GM19043 (cell line): ENCODE measurements at regions not wholly inside any gene's neighbourhood (a gene's known extent, or its start where the extent isn't known, plus 50 kb on each side); places are given as distances from the start of the nearest gene placed in this dataset.

Source experiments
- ATAC-seq: cut with Tn5 transposase; IDR thresholded peaks from one replicate; pipeline ENCODE4 v1.9.1; 2021; ENCODE audit warnings: low read depth; ENCODE audit not compliant: unreplicated experiment

DNA sequence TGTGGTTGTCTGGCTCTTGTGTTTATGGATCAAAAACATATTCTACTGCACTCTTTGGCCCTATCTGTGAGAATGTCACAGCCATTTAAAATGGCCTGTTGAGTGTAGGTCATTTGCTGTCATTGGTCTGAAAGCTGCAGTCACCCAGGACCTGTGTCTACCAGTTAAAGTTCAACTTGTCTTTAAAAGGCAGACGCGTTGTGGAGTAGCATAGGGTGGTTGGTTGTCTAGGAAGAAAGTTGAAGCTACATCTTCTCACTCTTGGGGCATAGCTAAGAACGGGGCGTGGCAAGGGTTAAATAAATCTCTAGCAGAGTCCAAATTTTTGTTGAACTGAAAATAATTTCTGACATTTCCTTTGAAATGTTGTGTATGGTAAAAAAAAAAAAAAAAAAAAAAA lies 110.7 kb upstream of the E2F8 start:
- ATAC-seq, result no peak

DNA sequence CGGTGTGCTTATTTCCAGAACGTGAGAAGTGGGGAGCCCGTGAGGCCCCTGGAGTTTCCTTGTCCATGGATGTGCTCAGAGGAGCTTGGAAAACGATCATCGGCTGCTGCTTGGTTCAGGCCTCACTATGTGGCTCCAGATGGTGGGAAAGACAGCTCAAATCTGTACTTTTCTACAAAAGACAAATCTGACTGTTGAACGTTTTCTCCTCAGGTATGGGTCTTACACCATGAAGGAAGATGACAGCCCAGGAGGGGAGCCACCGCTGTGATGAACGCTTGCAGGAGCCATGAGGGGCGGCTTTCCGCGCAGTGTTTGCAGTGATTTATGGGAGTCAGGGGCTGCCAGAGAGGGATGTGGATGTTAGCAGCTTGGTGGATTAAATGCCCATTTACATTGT lies 109.4 kb upstream of the E2F8 start:
- ATAC-seq, result no peak

DNA sequence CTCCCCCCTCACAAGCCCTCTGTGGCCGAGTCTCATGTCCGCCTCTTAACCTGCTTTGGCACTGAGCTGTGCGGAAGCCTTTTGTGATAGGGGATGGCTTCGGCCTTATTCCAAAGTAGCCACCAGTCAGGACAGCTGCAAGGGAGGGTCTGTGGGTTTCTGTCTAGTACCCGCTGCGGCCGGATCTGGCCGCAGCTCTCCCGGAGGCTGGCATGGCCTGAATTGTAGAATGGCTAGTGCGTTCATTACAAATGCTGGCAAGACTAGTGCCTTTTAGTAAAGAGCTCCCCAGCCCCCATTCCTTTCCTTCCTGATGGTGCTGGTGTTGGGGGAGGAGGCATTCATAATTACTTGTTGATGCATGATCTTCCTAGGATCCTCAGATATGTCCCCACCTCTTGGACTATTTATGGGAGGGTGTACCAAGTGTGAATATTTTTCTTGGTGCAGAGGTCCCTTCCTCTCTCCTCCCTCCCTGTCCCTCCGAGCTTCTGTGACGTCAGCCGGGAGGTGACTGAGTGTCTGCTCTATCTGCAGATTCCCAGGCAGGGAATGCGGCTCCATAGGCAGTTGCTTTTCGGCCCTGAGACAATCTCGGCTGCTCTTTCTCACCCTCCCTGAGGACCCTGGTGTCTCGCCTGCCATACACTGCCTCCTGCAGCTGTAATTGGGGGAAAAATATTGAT lies 108.7 kb upstream of the E2F8 start:
- ATAC-seq, result no peak

DNA sequence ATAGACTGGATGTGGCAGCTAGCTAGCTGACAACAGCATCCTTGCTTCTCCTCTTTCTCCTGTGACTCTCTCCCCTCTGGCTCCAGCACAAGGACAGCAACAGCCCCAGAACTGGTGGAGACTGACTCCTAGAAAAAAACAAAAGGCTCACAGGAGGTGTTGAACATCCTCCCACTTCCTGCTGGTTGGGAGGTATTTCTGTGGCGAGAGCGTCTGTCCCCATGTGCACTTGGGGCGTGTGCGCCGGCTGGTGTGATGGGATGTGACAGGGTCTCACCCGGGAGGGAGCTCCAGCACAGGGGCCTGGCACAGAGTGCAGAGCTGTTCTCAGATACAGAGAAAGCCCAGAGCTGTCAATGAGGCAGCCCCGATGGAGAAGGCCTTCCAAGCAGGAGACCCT lies 107.2 kb upstream of the E2F8 start:
- no peak for ATAC-seq

DNA sequence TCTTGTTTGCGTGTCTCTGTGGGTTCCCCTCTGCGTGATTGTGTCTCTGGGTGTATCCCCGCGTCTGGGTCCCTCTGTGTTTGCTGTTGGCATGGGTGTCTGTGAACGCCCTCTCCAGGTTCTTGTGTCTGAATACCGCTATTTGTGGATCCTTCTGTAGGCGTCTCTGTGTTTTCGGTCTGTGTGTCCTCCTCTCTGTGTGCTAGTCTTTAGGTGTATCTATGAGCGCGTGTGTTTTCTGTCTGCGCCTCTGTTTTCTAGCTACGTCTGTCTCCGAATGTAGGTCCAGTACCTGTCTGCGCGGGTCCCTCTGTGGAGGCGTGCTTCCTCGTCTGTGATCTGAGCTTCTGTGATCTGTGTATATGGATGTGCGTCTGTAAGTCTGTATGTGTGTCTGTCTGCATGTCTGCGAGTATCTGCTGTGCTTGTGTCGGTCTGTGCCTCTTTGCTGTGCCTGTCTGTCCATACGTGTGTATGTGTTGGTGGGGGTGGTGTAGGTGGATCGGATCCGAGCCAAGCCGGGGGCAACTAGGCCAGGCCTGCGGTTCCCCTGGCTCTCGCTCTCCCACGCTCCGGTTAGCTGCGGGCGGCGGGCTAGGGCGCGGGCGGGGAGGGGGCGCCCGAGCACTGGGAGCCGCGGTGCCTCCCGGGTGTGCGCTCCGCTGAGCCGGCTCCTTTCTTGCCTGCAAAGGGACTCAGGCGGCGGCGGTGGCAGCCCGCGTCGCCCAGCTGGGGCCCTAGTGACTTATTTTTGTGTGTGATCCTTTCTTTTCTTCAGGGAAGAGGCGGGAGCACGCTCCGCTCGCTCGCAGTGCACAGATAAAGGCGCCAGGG lies 105.3 kb upstream of the E2F8 start:
- ATAC-seq, result no peak

DNA sequence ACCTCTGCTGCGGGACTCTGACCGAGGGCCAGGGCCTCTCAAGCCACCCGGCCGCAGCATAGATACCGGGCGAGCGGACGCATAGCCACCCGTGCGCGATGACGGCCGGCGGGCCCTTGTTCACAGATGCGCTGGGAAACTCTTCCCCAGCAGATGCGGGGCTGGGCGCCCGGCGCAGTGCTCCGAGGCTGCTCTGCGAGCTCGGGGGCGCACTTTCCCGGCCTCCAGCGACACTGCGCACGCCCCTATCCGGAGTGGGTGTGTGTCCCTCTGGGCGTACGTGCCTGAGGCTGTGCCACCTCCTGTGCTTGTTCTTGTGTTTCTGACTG lies 104.7 kb upstream of the E2F8 start:
- no peak for ATAC-seq

DNA sequence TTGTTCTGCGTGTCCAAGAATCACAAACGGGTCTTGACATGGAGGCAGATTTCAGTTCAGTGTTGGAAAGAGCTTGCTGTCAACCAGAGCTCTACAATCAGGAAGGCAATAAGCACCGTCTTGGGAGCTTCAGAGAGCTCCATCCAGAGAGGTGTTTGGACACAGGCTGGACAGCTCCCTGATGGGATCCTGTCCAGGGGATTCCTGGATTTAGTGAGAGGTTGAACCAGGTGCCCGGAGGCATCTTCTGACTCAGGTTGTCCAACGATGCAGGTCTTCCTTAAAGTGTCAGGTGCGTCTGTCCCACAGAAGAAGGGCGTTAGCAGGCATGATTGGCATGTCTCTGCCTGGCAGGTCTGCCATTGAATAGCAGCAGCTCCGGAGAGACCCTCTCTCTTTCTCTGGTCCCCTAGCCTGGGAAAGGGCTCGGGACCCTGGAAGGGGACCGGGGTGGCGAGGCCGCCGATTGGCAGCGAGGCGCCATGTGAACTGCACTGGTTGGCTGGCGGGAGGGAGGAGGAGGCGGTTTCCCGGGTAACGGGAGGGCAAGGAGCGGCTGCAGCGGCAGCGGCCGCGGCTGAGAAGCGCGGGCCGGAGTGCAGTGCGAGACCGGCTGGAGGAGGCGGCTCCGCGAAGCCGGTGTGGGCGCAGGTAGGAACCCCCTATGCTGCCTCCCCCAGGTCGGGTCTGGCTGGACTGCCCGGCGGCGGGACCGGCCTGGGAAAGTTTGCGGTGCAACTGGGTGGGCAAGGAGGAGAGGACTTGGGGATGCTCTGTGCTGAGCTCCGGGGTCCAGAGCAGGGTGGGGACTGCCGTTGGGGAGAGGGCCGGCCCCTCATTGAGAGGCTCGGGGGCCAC lies 104.1 kb upstream of the E2F8 start:
- ATAC-seq, result no peak

DNA sequence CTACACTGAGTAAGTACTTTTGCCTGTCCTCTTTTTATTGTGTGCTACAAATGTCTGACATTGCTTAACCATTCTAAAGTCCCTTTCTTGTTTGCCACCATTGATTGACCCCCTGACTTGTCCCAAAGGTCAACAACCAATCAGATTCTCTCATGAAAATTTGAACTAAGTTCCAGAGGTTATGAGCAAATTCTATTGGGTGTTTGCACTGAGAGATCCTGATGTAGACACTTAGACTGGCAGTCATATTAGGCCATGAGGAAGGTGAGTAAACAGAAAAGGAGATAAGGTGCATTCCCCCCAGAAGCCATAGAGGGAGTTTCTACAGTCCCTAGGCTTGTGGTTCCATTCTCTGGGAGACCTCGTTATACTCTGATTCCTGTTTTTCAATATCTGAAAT lies 101.3 kb upstream of the E2F8 start:
- ATAC-seq, result no peak

DNA sequence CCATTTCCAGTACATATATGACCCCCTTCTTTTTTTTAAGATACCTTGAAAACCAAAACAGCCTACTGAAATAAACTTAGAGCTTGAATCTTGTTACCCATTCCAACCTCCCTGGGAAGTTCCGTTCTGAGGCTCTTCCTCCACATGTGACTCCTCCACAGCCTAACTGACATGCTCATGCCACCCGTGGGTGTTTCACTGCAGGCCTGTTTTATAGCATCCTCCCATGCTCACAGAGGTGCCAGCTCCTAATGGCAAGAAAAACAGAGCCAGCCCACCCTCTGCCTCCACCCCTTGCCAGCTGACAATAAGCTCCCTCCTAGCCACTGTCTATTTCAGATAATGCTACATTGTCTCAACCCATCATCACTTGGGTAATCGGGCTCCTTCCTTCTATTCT lies 97.6 kb upstream of the E2F8 start:
- no peak for ATAC-seq

DNA sequence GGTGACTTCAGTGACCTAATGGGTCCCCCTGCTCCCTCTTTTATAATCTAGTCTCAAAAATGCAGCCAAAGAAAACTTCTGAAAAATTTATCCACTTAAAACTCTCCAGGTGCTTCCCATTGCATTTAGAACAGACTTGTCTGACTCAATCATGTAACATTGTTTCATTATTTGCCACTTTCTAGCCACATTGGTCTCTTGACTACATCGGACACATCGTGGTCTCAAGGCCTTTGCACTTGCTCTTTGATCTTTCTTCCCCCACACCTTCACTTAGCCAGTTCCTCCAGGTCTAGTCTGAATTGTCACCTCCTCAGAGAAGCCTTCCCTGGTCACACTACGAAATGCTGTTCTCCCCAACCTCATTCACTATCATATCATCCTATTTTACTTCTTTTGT lies 97.0 kb upstream of the E2F8 start:
- ATAC-seq, result no peak

DNA sequence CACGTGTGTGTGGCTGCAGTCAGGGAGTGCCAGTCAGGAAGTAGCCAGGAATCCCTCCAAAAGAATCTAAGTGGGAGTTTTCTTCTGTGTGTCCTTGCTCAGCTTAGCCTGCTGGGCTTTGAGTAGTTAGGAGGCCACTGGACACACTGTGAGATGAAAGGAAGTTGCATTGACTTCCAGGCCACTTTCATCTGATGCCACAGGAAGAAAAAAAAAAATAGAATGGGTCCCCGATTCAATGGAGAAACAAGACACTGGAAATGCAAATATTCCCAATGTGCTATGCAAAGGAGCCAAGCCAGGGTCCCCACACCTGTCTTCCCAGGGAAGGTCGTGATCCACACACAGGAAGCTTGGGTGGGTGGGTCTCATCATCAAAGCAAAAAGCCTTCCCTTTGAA lies 95.6 kb upstream of the E2F8 start:
- ATAC-seq, result no peak

DNA sequence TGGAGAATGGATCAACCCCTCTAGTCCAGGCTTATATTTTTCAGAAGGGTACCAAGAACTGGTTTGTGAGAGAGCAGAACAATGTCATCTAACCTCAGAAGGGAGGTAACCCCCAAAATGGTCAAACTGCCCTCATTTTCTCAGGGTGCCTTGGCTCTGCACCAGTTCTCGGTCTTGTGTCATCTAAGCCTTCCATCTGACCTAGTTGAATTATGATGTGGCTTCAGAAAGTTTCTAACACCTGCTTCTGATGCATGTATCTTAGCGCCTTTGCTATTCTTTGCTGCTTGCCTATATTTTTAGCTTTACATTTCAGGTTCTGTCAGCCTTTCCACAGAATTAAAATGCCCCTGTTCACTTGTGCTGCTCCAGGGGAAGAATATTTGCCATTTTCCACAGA lies 91.7 kb upstream of the E2F8 start:
- ATAC-seq, result peak; percentile 69

DNA sequence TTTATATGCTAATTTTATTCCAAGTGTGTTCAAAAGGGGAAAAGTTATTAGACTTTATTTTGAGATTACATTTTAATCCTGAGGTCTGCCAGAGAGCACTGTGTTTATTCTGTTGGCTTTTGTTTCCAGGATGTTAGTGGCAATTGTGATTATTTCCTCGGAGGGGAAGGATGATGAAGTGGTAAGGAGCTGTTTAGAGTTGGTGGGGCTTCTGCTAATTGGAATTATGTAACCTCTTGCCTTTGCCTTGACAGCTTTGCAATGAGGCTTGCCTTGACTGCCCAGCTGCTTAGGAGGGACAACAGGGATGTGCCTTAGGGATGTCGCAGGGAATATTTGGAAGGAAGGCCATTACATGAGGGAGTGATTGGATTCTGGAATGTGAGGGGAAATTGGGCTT lies 89.7 kb upstream of the E2F8 start:
- ATAC-seq, result no peak

DNA sequence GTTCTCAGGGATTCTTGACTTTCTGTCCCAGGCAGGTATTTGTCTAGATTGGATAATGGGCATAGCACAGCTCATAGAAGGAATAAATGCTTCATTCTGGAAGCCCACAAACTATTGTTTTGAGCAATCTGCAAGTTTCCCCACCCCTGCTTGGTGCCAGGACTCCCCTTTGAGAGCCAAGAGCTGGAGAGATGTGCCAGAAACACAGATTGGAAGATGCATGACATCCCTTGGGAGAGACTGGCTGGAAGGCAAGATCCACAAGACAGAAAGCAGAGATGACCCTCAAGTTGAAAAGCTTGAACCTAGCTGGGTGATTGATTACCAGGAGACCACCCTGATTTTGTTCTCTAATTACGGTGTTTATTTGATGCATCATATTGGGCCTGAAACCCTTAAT lies 89.2 kb upstream of the E2F8 start:
- no peak for ATAC-seq

DNA sequence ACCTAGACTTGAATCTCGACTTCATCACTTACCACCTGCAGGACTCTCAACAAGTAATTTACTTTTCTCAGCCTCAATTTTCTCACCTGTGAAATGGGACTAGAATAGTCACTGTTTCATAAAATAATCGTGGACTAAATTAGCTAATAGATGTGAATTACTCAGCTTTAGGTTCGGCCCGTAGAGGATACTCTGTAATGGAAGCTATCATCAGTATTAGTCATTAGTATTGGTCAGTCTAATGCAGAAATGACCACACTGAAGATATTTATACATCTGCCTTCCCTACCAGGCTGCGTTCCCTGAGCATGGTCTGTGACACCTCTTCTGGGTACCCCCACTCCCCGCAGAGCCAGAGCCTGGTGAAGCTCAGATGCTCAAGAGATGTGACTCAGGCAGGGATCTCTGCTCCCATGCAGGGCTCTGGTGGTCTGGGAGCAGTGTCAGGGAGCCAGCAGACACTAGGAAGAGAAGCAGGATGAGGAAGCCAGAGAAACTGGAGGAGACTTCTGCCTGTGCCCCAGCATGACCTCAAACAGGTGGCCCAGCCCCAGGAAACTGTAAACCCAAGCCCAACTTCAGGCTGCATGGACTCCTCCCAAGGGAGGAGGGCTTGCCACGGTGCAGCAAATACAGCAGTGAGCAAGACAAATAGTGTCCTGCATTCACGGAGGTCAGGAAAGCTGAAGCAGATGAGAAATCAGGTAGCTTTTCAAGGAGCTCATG lies 88.0 kb upstream of the E2F8 start:
- ATAC-seq, result no peak

DNA sequence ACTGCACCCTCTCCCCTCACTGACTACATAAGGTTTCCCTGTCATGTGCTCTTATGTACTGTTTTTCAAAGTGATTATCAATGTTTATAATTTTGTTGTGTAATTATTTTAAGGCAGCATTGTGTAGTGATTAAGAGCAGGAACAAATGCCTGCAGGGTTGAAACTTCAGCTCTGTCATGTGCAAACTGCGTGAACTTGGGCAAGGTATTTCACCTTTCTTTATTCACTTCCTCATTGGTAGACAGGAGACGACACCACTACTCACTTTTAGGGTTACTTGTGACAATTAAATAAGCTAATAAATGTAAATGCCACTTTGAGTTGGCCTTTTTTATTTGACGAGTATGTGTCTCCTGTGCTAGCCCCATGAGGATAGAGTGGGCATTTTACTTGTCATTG lies 86.5 kb upstream of the E2F8 start:
- no peak for ATAC-seq

DNA sequence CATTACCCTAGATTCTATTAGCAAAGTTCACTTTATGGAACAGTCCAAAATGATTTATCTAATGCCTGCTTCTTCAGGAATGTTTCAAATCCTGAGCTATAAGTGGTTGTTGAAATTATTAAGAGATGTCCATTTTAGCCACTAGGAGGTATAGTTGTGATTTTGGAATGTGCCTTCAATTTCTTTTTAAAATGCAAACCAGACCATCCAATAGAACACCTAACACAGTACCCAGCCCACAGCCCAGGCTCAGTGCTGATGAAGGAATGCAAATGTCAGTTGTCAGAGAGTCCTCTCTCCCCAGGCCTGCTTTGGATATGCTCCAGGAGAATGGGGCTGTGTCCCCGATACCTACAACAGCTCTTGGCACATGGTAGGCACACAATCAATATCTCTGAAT lies 85.8 kb upstream of the E2F8 start:
- ATAC-seq, result no peak

DNA sequence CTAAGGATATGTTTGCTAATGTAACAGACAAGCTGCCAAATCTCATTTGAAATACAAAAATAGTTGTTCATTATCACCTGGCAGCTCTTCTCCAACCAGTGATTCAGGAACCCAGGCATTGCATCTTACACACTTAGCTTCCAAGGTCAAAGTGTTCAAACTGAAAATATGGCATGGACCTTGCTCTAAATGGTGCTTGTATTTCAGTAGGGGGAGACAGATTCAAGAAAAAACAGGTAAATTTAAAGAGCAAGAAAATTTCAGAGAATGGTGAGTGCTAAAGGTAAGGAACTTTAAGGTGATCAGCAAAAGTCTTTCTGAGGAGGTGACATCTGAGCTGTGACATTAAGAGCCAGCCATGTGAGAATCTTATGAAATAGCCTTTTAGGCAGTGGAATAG lies 82.8 kb upstream of the E2F8 start:
- no peak for ATAC-seq

DNA sequence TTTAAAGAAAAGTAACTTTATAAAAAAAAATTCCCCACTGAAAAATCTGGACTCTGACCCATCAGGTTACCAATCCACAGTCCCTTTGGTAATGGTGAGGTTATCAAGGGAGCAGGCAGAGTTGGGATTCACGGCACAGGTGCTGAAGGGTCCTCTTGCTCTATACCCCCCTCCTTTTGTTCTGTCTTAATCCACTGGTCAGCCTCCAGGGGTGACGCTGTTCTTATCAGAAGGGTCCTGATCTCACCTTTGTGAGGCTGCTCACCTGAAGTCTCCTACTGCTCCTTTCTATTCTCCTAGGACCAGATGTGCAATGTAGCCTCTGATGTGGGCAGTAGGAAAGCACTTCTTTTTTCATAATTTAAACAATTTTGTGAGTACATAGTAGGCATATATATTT lies 80.6 kb upstream of the E2F8 start:
- no peak for ATAC-seq

DNA sequence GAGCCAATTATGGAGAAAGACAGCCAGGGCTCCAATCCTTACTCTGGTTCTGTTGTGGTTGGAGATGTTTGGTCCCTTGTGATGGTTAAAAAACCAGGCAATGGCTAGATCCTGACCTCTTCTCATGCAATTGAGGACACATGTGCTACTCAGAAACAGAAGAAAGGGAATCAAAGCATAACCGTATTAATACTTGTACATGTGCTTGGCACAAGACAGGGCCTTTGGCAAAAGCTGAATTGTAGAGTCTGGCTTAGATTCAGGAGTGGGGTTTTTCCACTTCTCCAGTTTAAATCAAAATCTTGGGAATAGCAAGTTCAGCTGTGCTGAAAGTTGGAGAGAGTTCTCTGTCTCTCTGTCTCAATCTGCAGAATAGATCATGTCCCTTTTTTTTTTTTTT lies 80.1 kb upstream of the E2F8 start:
- ATAC-seq, result no peak

DNA sequence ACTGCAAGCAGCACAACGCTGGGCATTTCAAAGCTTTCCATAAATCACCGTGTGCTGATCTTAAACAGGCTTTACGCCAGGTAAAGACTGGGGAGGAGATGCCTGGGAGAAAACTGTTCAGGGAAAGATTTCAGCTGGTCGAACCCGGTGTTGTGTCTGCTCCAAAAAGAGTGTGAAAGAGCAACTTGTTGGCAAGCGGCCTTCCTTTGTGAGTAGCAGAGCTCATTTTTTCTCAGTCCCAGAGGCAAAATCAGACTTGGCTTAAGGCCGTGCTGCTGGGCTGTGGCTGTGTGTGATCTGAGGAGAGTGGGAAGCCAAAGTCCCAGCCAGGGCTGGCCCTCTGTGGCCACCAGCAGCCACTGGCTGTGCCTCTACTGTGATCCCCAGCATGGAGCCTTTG lies 75.7 kb upstream of the E2F8 start:
- no peak for ATAC-seq
